Activated gamma-delta T cell (primary cell): ENCODE measurements at regions not wholly inside any gene's neighbourhood (a gene's known extent, or its start where the extent isn't known, plus 50 kb on each side); places are given as distances from the start of the nearest gene placed in this dataset.
"Not testable (repeated sequence)": the region's sequence is repeated elsewhere in the genome, so short reads cannot be mapped to it uniquely, and the experiment has no call there.

Source experiments
- DNase-seq: peaks from one replicate; lab custom pipeline; 2025; lab: John Stamatoyannopoulos, UW

DNA sequence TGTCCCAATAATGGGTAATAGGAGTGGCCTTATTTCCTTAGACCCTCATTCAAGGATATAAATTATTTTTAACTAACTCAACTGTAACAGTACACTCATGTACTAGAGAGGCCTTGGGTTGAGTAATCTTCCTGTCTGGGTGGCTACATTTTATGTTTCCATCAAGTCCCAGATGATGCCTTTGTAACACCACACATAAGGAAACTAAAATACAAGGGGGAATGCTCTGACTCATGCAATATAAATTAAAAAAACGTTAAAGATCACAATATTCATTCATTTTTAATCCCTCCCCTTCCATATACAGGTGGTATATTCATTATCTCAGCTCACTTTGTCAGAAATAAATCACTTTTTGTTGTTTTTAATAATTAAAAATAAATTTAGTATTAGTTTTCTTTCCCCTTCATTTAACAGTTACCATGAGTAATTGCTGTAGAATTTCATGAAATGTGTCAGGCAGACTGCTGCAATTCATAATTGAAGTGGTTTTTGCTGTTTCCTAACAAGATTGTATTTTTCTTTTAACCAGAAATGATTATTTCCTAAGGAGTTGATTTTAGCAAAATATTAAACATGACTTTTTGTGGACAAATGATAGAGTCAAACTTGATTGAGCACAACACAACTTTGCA lies 1403.6 kb downstream of the SUCLG1 start:
- no peak for DNase-seq

DNA sequence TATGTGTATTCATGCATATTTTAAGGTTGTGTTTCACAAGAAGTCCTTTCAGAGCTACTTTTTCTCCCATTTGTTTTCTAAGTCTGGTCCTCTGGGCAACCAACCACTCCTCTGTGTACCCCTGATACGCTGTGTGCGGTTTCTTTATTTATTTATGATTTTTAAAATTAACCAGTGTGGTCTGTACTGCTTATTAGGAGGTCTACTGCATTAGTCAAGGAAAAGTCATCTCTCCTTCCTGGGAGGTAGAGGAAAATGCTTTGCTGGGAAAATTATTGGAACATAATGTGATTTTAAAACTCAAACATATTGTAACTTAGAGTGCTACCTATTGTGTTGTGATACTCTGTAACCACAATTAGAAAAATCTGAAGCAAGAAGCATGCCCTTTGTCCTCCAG lies 1404.3 kb downstream of the SUCLG1 start:
- no peak for DNase-seq

DNA sequence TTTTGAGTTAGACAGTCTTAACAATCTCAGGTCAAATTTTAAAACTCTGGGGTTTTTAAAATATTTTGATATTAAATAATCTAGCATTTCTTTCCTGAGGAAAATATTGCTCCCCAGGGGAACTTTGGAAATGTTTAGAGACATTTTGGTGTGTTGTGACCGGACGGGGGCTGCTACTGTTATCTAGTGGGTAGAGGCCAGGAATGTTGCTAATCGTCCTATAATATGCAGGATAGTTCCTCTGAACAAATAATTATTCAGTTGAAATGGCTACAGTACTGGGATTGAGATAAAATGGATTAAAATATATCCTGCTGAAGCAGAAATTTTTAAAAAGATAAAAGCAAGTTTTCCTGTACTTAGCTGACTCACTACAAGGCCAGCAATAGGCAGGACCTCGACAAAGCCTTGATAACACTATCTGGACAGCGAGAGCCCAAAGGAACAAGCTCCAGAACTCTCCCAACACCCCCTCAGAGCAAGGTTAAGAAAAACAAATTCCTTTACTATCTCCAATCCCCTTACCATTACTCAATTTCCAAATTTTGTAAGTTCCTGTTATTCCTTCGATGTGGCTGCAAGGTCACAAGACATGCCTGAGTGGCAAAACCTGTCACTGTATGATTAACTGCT lies 1407.4 kb downstream of the SUCLG1 start:
- no peak for DNase-seq

DNA sequence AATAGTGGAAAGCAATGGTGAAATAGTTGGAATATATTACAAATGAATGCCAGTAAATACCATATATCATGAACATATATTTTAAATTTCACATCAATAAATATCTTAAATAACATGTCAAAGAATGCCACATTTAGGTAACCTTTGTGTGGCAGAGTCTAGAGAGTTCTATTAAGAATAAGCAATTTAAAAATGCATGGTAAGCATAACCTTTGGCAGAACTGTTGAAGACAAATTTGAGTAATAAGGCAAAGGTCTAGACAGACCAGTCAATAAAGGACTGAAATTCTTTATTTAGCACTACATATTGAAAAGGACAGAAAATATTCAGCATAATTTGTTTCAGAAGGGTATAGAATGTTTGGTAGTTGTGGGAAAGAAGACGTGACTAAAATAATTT lies 1417.0 kb downstream of the SUCLG1 start:
- no peak for DNase-seq

DNA sequence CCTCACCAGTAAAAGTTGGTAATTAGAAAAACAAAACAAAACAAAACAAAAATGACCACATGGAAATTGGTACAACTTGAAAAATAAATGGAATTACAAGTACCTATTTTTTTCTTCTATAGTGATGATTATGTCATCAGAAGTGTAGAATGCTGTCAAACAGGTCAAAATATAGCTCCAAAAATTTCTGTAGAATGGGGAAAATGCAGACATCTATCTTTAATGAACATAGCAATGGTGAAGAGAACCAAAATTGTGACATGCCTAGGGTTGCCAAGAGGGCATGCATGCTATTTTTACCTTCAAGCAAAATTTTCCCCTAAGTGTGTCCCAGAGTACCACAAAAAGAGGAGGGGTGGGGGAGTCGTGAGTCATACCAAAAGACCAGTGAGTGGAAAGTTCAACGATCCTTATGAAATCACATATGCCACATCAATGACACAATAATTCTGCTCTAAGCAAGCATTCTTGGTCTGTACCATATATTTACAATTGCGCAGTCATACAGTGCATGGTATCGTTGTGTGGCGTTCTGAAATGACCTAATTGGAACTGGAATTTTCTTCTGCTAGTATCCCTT lies 1436.4 kb downstream of the SUCLG1 start:
- DNase-seq: no peak

DNA sequence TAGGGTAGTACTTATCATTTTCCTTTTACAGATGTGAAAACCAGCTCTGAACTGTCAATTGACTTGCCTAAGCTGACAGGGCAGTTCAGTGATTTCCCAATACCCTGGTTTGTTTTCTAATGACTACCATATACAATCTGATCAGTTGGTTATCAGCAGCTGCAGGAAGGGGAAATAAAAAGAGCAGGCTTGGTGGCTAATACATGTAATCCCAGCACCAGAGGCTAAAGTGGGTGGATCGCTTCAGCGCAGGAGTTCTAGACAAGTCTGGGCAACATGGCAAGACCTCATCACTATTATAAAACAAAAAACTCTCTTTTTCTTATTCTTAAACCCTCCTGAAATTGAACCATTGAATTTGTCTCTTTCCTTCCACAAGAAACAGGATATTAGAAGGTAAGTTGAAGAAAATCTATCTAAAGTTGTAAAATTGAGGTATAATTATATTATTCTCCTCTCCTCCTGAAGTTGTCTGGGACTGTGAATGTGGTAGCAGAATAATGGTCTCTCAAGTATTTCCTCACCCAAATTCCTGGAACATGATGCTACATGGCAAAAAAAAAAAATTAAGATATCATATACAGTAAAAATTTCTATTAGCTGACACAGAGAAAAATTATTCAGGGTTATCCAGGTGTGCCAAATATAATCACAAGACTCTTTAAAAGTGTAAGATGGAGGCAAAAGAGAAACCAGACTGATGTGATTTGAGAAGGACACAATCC lies 1441.6 kb downstream of the SUCLG1 start:
- DNase-seq: no peak

DNA sequence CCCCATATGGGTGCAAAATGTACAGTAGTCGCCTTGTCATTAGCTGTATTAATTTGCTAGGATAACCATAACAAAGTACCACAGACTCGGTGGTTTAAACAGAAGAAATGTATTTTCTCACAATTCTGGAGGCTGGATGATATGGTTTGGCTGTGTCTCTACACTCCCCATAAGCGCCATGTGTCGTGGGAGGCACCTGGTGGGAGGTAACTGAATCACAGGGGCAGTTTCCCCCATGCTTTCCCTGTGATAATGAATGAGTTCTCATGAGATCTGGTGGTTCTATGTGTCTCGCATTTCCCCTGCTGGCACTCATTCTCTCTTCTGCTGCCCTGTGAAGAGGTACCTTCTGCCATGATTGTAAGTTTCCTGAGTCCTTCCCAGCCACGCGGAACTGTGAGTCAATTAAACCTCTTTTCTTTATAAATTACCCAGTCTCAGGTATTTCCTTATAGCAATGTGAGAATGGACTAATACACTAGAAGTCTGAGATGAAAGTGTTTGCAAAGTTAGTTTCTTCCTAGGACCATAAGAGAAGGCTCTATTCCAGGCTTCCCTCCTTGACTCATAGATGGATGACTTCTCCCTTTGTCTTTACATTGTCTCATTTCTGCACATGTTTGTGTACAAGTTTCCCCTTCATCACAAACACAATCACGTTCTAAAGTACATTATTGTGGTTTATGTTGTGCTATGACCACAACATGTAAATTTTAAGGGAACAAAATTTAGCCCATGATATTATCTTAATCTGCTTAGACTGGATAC lies 1442.6 kb downstream of the SUCLG1 start:
- no peak for DNase-seq

DNA sequence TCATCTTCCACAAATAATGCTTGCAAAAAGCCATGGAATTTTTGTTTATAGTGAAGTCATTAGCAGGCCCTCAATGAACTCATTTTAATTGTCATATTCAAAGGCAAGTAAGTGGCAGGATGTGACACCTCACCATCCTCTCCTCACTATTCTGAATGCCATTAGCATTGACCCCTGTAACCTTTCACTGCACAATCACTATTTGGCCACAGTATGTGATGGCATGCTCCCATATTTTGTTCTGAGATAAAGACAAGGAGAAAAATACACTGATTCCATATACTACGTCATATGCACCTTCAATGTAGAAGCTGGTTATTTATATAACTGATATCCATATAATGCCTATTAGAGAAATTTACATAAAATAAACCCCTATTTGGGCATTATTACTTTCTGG lies 1443.2 kb downstream of the SUCLG1 start:
- DNase-seq: no peak

DNA sequence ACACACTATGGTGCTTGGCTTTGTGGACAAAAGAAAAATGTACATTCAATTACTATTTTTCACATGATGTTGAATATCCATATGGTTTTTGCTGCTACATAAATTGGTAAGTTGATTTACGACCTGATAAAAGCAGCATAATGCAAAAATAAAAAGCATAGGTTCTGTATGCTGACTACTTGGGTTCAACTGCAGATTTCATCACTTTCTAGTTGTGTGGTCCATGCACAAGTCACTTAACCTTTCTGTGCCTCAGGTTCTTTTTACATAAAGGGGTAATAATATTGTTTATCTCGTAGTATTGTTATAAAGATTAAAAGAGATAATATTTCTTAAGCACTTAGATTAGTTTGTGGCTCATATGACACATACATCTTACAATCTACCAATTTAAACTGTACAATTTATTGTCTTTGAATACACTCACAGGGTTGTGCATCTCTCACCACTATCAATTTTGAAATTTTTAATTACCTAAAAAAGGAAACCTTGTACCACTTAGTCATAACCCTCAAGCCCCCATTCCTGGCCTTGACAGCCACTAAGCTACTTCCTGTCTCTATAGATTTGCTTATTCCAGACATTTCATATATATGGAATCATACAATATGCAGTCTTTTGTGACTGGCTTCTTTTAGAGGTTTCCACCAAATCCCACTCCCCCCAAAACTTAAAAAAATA lies 1443.9 kb downstream of the SUCLG1 start:
- DNase-seq: no peak

DNA sequence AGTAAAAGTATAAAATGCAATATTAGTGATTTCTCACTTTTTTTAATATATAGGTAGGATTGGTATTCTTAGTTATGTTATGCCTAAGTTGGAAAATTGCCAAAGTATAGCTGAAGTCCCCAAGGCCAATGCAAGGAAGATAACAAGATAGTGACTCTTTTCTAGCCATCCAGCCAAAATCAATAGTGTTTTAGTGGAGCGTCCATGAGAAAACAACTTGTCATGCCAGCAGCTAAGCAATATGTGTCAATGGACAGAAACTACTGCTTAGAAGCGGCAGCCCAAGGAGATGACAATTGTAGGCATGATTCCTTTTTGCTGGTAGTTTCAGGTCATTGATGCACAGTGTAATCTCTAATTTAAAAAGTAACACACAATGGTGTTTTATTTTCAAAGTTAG lies 1444.6 kb downstream of the SUCLG1 start:
- no peak for DNase-seq

DNA sequence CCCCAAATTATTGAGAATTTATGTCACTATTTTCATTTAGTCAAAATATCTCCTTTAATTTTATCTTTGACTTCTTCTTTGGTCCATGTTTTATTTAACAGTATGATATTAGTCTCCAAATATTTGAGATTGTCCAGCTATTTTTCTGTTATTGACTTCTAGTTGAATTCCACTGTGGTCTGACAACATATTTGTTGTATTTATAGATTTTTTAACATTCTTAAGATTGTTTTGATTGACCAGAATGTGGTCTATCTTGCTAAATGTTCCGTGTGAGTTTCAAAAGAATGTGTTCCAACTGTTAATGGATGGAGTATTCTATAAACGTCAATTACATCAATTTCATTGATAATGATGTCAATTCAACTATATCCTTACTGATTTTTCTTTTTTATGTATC lies 1452.1 kb downstream of the SUCLG1 start:
- DNase-seq: no peak

DNA sequence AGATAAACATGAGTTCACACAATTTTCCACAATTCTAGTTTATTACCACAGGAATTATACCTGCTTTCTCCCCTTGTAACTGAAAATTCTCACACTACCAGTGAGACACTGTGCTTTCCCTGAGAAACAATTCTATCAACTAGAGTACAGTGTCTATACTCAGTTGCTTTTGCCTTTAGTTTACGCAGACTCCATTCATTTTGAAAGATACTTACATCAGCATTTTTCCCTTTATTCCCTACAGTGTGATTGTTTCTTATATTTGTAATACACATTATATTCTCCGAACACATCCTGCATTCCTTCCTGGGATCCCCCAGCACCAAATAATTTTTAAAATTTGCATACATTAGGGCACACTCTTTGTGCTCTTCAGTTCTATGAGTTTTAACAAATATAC lies 1455.5 kb downstream of the SUCLG1 start:
- DNase-seq: no peak

DNA sequence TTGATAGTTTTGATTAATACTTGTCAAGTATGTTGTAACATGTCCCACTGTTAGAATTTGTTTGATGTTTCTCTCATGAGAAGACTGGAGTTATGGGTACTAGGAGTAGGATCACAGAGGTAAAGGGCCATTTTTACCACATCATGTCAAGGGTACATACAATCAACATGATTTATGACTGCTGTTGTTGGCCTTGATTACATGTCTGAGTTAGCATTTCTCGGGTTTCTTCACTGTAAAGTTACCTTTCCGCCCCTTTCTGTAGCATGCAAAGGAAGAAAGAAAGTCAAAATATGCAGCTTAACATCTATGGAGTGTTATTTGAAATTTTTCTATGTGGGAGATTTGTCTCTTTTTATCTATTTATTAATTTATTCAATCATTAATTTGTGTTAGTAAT lies 1456.4 kb downstream of the SUCLG1 start:
- DNase-seq: no peak

DNA sequence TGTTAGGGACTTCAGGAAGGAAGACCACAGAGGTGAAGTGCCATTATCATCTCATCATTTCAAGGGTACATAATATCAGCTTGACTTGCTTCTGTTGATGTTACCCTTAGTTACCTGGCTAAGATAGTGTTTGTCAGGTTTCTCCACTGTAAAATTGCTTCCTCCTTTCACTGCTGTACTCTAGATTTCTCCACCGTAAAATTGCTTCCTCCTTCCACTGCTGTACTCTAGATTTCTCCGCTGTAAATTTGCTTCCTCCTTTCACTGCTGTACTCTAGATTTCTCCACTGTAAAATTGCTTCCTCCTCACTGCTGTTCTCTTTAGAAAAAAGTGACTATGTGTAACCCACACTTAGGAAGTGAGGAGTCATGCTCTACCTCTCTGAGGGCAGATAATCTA lies 1460.3 kb downstream of the SUCLG1 start:
- no peak for DNase-seq

DNA sequence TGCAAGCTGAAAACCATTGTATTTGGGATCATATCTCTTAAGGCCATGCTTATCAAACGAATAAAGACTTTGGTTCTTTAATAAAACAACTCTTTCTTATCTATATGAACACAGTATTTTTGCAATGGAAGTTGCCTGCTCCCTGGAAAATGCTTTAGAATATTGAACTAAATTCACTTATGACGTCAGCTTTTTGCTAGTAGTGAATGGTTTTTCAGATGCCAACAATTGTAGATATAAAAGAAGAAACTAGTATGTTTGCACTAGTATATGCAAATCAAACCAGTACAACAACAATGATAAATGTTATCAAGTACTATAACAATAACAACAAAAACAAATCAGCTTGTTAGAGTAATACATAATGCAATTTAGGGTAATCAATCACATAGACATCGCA lies 1462.9 kb downstream of the SUCLG1 start:
- no peak for DNase-seq

DNA sequence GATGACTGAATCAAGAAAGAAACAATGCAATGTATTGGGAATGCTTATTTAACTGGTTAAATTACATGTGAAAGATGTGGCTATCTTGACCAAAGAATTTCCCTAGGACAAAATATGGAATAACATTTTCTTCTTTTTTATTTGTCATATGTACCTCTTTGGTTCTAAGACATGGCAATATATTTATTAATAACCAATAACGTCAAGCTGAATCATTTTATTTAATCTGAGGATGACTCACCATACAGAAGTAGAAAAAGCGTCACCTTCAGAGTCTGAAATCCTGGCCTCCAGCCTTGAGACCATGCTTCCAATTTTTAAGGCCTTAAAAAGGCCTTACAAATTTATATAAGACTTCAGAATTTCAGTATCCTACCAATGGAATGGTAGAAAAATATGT lies 1464.9 kb downstream of the SUCLG1 start:
- DNase-seq: no peak

DNA sequence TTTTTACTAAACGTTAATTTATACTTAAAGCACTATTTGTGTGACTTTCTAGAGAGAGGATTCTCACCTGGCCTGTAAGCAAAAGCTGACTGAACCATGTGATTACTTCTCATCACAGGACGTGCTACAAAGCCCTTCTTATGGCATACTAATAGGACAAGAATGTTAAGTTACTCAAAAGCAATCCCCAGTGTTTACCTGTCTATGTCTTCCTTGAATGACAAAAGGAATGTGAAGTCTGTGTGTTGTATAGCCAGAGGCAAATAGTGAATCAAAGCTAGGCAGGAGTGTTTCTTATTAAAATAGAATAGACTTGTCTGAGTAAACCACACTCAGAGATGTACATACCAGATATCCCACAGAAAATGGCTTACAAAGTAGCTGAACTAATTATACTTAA lies 1465.5 kb downstream of the SUCLG1 start:
- DNase-seq: no peak

DNA sequence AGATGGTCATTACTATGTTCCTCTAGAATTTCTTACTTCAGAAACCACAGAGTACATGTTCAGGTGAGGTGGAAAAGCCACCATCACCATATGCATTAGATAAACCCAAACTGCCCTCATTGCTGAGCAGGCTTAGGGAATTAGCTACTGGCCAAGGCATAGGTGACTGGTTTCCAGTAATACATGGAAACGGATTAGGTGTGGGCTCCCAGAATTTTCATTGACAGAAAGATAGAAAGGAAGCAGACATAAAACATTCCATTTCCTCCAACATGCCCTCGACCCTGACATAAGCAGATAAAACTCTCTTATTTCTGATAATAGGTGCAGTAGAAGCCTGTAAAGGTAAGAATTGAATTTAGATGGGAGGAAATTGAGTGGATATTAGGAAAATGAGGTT lies 1466.1 kb downstream of the SUCLG1 start:
- no peak for DNase-seq

DNA sequence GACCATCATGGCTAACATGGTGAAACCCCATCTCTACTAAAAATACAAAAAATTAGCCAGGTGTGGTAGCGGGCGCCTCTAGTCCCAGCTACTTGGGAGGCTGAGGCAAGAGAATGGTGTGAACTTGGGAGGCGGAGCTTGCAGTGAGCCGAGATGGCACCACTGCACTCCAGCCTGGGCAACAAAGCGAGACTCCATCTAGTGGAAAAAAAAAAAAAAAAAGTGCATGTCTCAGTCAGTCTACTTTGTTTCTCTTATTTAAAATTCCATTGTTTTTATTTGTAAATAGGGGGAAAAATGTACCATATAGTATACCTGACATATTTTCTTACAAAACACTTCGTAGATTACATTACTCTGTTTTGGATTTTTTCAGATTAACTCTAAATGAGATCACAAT lies 1471.4 kb downstream of the SUCLG1 start:
- DNase-seq: not testable (repeated sequence)

DNA sequence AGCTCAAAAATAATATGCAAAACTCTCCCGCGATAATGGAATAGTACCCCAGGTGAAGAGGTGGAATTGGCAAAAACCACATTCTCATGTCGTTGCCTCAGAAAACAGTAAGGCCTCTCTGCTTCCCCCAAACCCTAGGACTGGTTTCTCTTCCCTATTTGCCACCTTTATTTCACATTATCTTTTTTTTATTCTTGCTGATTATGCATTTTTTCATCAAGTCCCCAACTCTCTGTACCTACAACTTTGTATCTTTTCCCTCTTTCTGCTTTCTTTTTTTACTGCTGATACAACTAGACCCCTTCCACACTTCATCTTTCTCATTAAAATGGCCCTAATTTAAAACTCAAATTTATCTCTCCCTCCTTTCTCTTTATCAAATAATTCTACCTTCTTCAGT lies 1472.2 kb downstream of the SUCLG1 start:
- no peak for DNase-seq

DNA sequence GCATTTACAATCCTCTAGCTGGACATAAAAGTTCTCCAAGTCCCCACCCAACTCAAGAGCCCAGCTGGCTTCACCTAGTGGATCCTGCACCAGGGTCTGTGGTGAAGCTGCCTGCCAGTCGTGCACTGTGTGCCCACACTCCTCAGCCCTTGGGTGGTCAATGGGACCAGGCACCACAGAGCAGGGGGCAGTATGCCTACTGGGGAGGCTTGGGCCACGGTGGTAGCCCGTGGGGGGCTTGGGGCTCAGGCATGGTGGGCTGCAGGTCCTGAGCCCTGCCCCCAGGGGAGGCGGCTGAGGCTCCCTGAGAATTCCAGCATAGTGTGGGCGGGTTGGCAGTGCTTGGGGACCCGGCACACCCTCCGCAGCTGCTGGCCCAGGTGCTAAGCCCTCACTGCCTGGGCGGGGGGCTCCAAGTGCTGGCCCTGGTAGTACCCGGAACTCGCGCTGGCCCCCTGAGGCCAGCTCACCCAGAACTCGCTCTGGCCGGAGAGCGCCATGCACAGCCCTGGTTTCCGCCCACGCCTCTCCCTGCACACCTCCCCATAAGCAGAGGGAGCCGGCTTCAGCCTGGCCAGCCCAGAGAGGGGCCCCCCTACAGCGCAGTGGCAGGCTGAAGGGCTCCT lies 1473.4 kb downstream of the SUCLG1 start:
- no peak for DNase-seq
